Heart left ventricle (tissue), 16 donors: ENCODE measurements at regions not wholly inside any gene's neighbourhood (a gene's known extent, or its start where the extent isn't known, plus 50 kb on each side); places are given as distances from the start of the nearest gene placed in this dataset.

Source experiments
- ATAC-seq, 4 donors: fragments of 200-7000 bp; cut with Tn5 transposase; one replicate each; pipeline ENCODE4 v1.9.1; 2020 to 2022; ENCODE audit warnings: moderate library complexity in 4 of 4, mild to moderate bottlenecking in 3 of 4, moderate number of reproducible peaks in 1 of 4
- DNase-seq, 5 donors: peaks; one replicate each; pipeline ENCODE4 v3.0.0-alpha.2; 2020
- H3K27ac ChIP-seq, 12 donors: fragments of 200-600 bp; sonication (generic) in 4 of 12; one replicate each; pipeline versions ENCODE4 v1.5.0 to v1.8.0; 2016 to 2022; ENCODE audit warnings: mild to moderate bottlenecking in 2 of 12
- H3K27me3 ChIP-seq, 9 donors: fragments of 200-600 bp; sonication (generic) in 2 of 9; one replicate each; pipeline versions ENCODE4 v1.5.1 to v1.8.0; 2016 to 2022; ENCODE audit warnings: mild to moderate bottlenecking in 3 of 9
- H3K36me3 ChIP-seq, 9 donors: fragments of 200-600 bp; sonication (generic) in 2 of 9; one replicate each; pipeline versions ENCODE4 v1.5.0 to v1.8.0; 2018 to 2022; ENCODE audit warnings: mild to moderate bottlenecking in 2 of 9
- H3K4me1 ChIP-seq, 12 donors: fragments of 200-600 bp; sonication (generic) in 4 of 12; one replicate each; pipeline versions ENCODE4 v1.5.0 to v1.8.0; 2016 to 2022; ENCODE audit warnings: mild to moderate bottlenecking in 3 of 12
- H3K4me3 ChIP-seq, 12 donors: fragments of 200-600 bp; sonication (generic) in 4 of 12; one replicate each; pipeline versions ENCODE4 v1.5.0 to v1.8.0; 2017 to 2022; ENCODE audit warnings: mild to moderate bottlenecking in 9 of 12, moderate library complexity in 4 of 12
- H3K9me3 ChIP-seq, 12 donors: fragments of 200-600 bp; sonication (generic) in 4 of 12; one replicate each; pipeline versions ENCODE4 v1.5.0 to v1.8.0; 2016 to 2022; ENCODE audit warnings: mild to moderate bottlenecking in 1 of 12
- CTCF ChIP-seq, 12 donors: fragments of 200-600 bp; sonication (generic) in 4 of 12; IDR thresholded peaks; one replicate each; pipeline versions ENCODE4 v1.5.0 to v1.8.0; 2018 to 2022; ENCODE audit warnings: antibody characterized with exemption in 12 of 12, mild to moderate bottlenecking in 5 of 12
- POLR2A ChIP-seq, 2 donors: fragments of 450-650 bp; IDR thresholded peaks; one replicate each; pipeline ENCODE4 v1.6.1; 2017; ENCODE audit warnings: antibody characterized with exemption in 2 of 2, mild to moderate bottlenecking in 2 of 2, moderate library complexity in 2 of 2
- WGBS, 4 donors: extraction: QIAGEN DNeasy Blood & Tissue Kit in 2 of 4; methylation state at CpG; one replicate each; pipeline versions ENCODE4 v1.1.5 to v1.1.7; 2013 to 2018; 5-methylcytosine and 5-hydroxymethylcytosine counted together
- intact Hi-C, 10 donors: fragments of 100-400 bp; cut with DNase I; formaldehyde crosslinking; loops; one replicate each; pipeline versions ENCODE4 v1.11.1 to v1.14.2; 2022
- microRNA counts, 2 donors: library from miRNA; unstranded; fragments of <30 nt; microRNA quantifications; one replicate each; lab custom pipeline; 2016
- microRNA-seq, 4 donors: library from miRNA; unstranded; fragments of <30 nt; microRNA quantifications; one replicate each; pipeline versions ENCODE4 to v1.2.0, GENCODE V29; 2017 to 2020
- donor health status: ischemic (EF 13 %, LVEDD 7.1; RV severe dilation, severe dysfunction).
- donor health status: healthy with polysubstance abuse.
- donor health status: DM: no; HTN: yes; CAD: no.
- donor health status: DM: no; HTN: no; CAD: no.
- donor health status: ischemic (EF 25% LVEDD 6.9; RV normal size, moderate dysfunction).
- donor health status: ischemic (EF 25% LVEDD 5.7; RV mildly dilated, moderate dysfunction).
- donor health status: healthy.
- donor health status: DM: yes; HTN: yes; CAD: no.
- donor health status: ischemic (EF 35%, LVEDD 5.7; RV mildly dilated, moderate dysfunction).
- donor health status: nonischemic (EF 11% LVEDD 7.7; RV severe dilation, severe dysfunction).
- donor health status: DM: yes; HTN: yes; CAD: no.
- donor health status: PGD.
- donor health status: ischemic (EF 29% LVEDD 5.4; RV normal size, mild dysfunction).
- donor health status: nonischemic (EF 23%, LVEDD 6.1; RV moderate dilation, normal function).

DNA sequence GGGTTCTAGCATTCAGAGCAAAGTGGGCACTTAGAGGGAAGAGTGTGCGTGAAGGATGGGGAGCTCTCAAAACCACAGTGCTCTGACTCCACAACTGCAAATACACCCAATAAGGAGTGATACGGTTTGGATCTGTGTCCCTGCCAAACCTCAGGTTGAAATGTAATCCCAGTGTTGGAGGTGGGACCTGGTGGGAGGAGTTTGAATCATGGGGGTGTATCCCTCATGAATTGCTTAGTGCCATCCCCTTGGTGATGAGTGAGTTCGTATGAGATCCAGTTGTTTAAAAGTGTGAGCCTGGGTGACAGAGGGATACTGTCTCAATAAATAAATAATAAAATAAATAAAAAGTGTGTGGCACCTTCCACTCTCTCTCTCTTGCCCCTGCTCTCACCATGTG, 50.3 kb upstream of the CCDC85A start:
- intact Hi-C loops = loop anchor here in 9 of 10 donors (2.0 to 5.0 kb wide), 3 partner anchors 415 to 1384 kb away; no protein-coding TSS in a partner anchor
- Histone ChIP-seq H3K27me3 (no peaks in the 10 kb centered on the region), H3K9me3 (no peaks in the 10 kb centered on the region), H3K36me3 (no peaks in the 10 kb centered on the region), H3K4me1 (no peaks in the 10 kb centered on the region), H3K4me3 (no peak overlapping the region), H3K27ac (no peak overlapping the region)
- ATAC-seq (no peak), DNase-seq (no peak)
- TF ChIP-seq POLR2A (IDR thresholded peaks at IDR 0.05) (no peak), CTCF (IDR thresholded peaks at IDR 0.05) (no peak)
- 73 to 78% (median 74%) methylated on average over 3 of the region's 3 CpGs for WGBS, 4 donors

- Histone ChIP-seq H3K9me3 (no peaks in the 10 kb centered on the region), H3K4me1 (no peaks in the 10 kb centered on the region), H3K36me3 (no peaks in the 10 kb centered on the region), H3K27ac (no peak overlapping the region), H3K27me3 (no peaks in the 10 kb centered on the region), H3K4me3 (no peak overlapping the region)
- DNase-seq = no peak
- 57 to 63% (median 60%) methylated on average over 9 of the region's 9 CpGs for WGBS, 4 donors
- intact Hi-C loops = loop anchor here in 9 of 10 donors (2.0 to 5.0 kb wide), 3 partner anchors 415 to 1383 kb away; no protein-coding TSS in a partner anchor
- ATAC-seq = no peak
- TF ChIP-seq POLR2A (IDR thresholded peaks at IDR 0.05) = no peak
- TF ChIP-seq CTCF (IDR thresholded peaks at IDR 0.05) = no peak
These were observed 49.7 kb upstream of the CCDC85A start for GRCh38 chr2:56133931-56134629.

MicroRNAs in the stretch of these regions (microRNA counts, 767-probe panel; counts per million panel counts)
- 2,301 to 2,398 counts per million in 2 donors for microRNA hsa-miR-216a (lab: Ali Mortazavi, UCI)
- 1,798 to 2,054 counts per million in 2 donors for microRNA hsa-miR-216b (lab: Ali Mortazavi, UCI)
- 1,986 to 2,151 counts per million in 2 donors for microRNA hsa-miR-217 (lab: Ali Mortazavi, UCI)

Small RNA genes in the stretch of these regions (microRNA-seq; reads per million reads assigned to microRNA genes)
- gene MIR216A (0 to 0.77 (median 0.10) reads per million in 4 donors), gene MIR216B (0 to 0.77 (median 0.10) reads per million in 4 donors), gene MIR217 (0 to 3.1 (median 0.60) reads per million in 4 donors)
